Lower leg skin (tissue), 4 donors: ENCODE measurements at regions not wholly inside any gene's neighbourhood (a gene's known extent, or its start where the extent isn't known, plus 50 kb on each side); places are given as distances from the start of the nearest gene placed in this dataset.

Experiments
- DNase-seq, 2 donors: peaks; one replicate each; pipeline ENCODE4 v3.0.0-alpha.2; 2019; ENCODE audit warnings: low spot score in 2 of 2
- H3K4me3 ChIP-seq: fragments of 200-600 bp; sonication (generic); 2 replicates; pipeline ENCODE4 v1.5.1; 2017; ENCODE audit warnings: mild to moderate bottlenecking, low read depth; ENCODE audit not compliant: poor library complexity, severe bottlenecking
- CTCF ChIP-seq, 3 donors: fragments of 450-650 bp; IDR thresholded peaks; one replicate each; pipeline ENCODE4 v1.5.1; 2016; ENCODE audit warnings: antibody characterized with exemption in 3 of 3, mild to moderate bottlenecking in 3 of 3, moderate library complexity in 2 of 3
- POLR2A ChIP-seq, 2 donors: fragments of 450-650 bp; IDR thresholded peaks; one replicate each; pipeline ENCODE4 v1.6.1; 2016 to 2017; ENCODE audit warnings: antibody characterized with exemption in 2 of 2, mild to moderate bottlenecking in 1 of 2, moderate library complexity in 1 of 2
- WGBS, 2 donors: methylation state at CpG; one replicate each; pipeline ENCODE4 v1.1.5; 2018; 5-methylcytosine and 5-hydroxymethylcytosine counted together
- intact Hi-C: fragments of 100-400 bp; cut with DNase I; formaldehyde crosslinking; loops from one replicate; pipeline ENCODE4 v1.15.0; 2023; ENCODE audit warnings: low total_unique reads

- intact Hi-C loops = no loop called here
- DNase-seq = no peak
- TF ChIP-seq CTCF (IDR thresholded peaks at IDR 0.05) (no peak), POLR2A (IDR thresholded peaks at IDR 0.05) (no peak)
- H3K4me3 ChIP-seq = no peak overlapping the region
- 86 to 88% methylated on average over 3 of the region's 3 CpGs for WGBS, 2 donors
Measured at GRCh38 chr1:233444484-233444883, 117.0 kb downstream of the MAP3K21 start.

- H3K4me3 ChIP-seq = no peak overlapping the region
- DNase-seq = no peak
- no peak for TF ChIP-seq CTCF (IDR thresholded peaks at IDR 0.05)
- WGBS, 2 donors = 95% methylated on average over 6 of the region's 6 CpGs
- intact Hi-C loops = no loop called here
Measured at GRCh38 chr1:233445737-233446136, 118.2 kb downstream of the MAP3K21 start.

GRCh38 chr1:233446935-233447334 is 119.4 kb downstream of the MAP3K21 start:
- intact Hi-C loops = no loop called here
- H3K4me3 ChIP-seq = no peak overlapping the region
- no peak for DNase-seq
- no peak for TF ChIP-seq POLR2A (IDR thresholded peaks at IDR 0.05)
- no peak for TF ChIP-seq CTCF (IDR thresholded peaks at IDR 0.05)
- WGBS, 2 donors = 69 to 75% methylated on average over 6 of the region's 6 CpGs

- no peak for DNase-seq
- no peak overlapping the region for H3K4me3 ChIP-seq
- TF ChIP-seq POLR2A (IDR thresholded peaks at IDR 0.05) (no peak), CTCF (IDR thresholded peaks at IDR 0.05) (no peak)
- intact Hi-C loops = no loop called here
- WGBS, 2 donors = 67 to 80% methylated on average over 4 of the region's 4 CpGs
Measured at GRCh38 chr1:233448109-233448689, 120.7 kb downstream of the MAP3K21 start.

DNA sequence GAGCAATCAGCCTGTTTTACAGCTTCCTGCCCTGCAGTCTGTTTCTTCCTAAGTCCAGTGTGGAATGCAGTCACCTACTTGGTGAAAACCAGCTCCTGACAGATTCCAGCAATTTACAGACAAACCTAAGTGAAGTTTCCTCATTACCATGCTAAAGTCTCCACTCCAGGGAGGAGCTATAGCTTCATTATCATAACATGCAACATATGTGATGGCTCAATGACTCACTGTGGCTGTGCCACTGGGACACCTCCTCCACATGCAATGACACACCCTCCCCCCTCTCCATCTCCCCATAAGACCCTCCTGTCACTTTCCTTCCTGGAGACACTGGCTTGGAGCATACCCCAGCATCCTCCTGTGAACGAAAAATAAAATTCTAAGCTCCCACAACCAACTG is 125.2 kb downstream of the MAP3K21 start:
- no peak for DNase-seq
- intact Hi-C loops = no loop called here
- no peak for TF ChIP-seq CTCF (IDR thresholded peaks at IDR 0.05)
- no peak for TF ChIP-seq POLR2A (IDR thresholded peaks at IDR 0.05)
- WGBS, 2 donors = 62 to 86% methylated on average over 1 of the region's 1 CpG
- H3K4me3 ChIP-seq = no peak overlapping the region
